Neural cell (in vitro differentiated cells): ENCODE measurements at regions not wholly inside any gene's neighbourhood (a gene's known extent, or its start where the extent isn't known, plus 50 kb on each side); places are given as distances from the start of the nearest gene placed in this dataset.

Experiments used
- H2AFZ ChIP-seq: fragments of 200-600, 300-800 bp; sonication (generic), shearing (Covaris generic); 2 replicates; pipeline ENCODE4 v1.6.0; 2014; ENCODE audit warnings: low read depth, mild to moderate bottlenecking, antibody characterized with exemption, low read length, moderate library complexity
- H3F3A ChIP-seq: fragments of 200-600 bp; shearing (Covaris generic); 2 replicates; pipeline ENCODE4 v1.6.1; 2016; ENCODE audit warnings: mild to moderate bottlenecking, moderate library complexity, mixed read lengths, antibody characterized with exemption, low read length; ENCODE audit not compliant: insufficient read depth, poor library complexity, severe bottlenecking
- H3K27ac ChIP-seq: fragments of 200-600, 300-800 bp; sonication (generic), shearing (Covaris generic); 2 replicates; pipeline ENCODE4 v1.5.1; 2014; ENCODE audit warnings: mild to moderate bottlenecking, low read length, moderate library complexity
- H3K27me3 ChIP-seq: fragments of 300-800, 200-600 bp; sonication (generic), shearing (Covaris generic); 2 replicates; pipeline ENCODE4 v1.6.0; 2014; ENCODE audit warnings: mild to moderate bottlenecking, low read depth, low read length, moderate library complexity; ENCODE audit not compliant: insufficient read depth
- H3K36me3 ChIP-seq: fragments of 300-800, 200-600 bp; sonication (generic), shearing (Covaris generic); 2 replicates; pipeline ENCODE4 v1.5.1; 2014; ENCODE audit warnings: mild to moderate bottlenecking, antibody characterized with exemption, low read length, moderate library complexity; ENCODE audit not compliant: insufficient read depth
- H3K4me2 ChIP-seq: fragments of 300-800, 200-600 bp; sonication (generic), shearing (Covaris generic); 2 replicates; pipeline ENCODE4 v1.6.0; 2014; ENCODE audit warnings: mild to moderate bottlenecking, low read length
- H3K4me3 ChIP-seq: fragments of 300-800, 200-600 bp; sonication (generic), shearing (Covaris generic); 2 replicates; pipeline ENCODE4 v1.5.1; 2014; ENCODE audit warnings: mild to moderate bottlenecking, low read length, moderate library complexity
- H3K79me2 ChIP-seq: fragments of 200-600 bp; shearing (Covaris generic); replicated peaks from 2 replicates; pipeline ENCODE4 v1.6.0; 2014; ENCODE audit warnings: mild to moderate bottlenecking, low read length, moderate library complexity; ENCODE audit not compliant: insufficient read depth
- H3K9ac ChIP-seq: fragments of 300-800, 200-600 bp; sonication (generic), shearing (Covaris generic); 2 replicates; pipeline ENCODE4 v1.6.1; 2016; ENCODE audit warnings: mild to moderate bottlenecking, low read length, mixed read lengths
- H3K9me2 ChIP-seq: fragments of 200-600 bp; shearing (Covaris generic); 2 replicates; pipeline ENCODE4 v1.6.1; 2016; ENCODE audit warnings: mild to moderate bottlenecking, low read length, mixed read lengths; ENCODE audit not compliant: insufficient read depth
- H3K9me3 ChIP-seq: fragments of 200-600, 300-800 bp; sonication (generic), shearing (Covaris generic); 2 replicates; pipeline ENCODE4 v1.6.1; 2016; ENCODE audit warnings: mild to moderate bottlenecking, mixed run types, low read length, moderate library complexity, mixed read lengths
- H4K20me1 ChIP-seq: fragments of 200-600 bp; shearing (Covaris generic); 2 replicates; pipeline ENCODE4 v1.6.1; 2016; ENCODE audit warnings: mild to moderate bottlenecking, mixed run types; ENCODE audit not compliant: insufficient read depth
- CTCF ChIP-seq: fragments of 450-650 bp; IDR thresholded peaks from 2 replicates; pipeline ENCODE4 v1.5.1; 2014; ENCODE audit warnings: antibody characterized with exemption, mild to moderate bottlenecking, moderate library complexity; ENCODE audit not compliant: poor library complexity, severe bottlenecking
- EP300 ChIP-seq: fragments of 450-650 bp; conservative IDR thresholded peaks from 2 replicates; pipeline ENCODE4 v1.6.1; 2014; ENCODE audit warnings: antibody characterized with exemption, mild to moderate bottlenecking, moderate library complexity; ENCODE audit not compliant: poor library complexity, severe bottlenecking
- EZH2 ChIP-seq: fragments of 200-600, 300-800 bp; shearing (Covaris generic), sonication (generic); IDR thresholded peaks from 2 replicates; pipeline ENCODE4 v1.6.1; 2014; ENCODE audit warnings: antibody characterized with exemption, low read length, borderline replicate concordance, mild to moderate bottlenecking; ENCODE audit not compliant: insufficient read depth, poor library complexity, severe bottlenecking
- MXI1 ChIP-seq: fragments of 450-650 bp; conservative IDR thresholded peaks from 2 replicates; pipeline ENCODE4 v1.6.1; 2014; ENCODE audit warnings: antibody characterized with exemption, mild to moderate bottlenecking; ENCODE audit not compliant: poor library complexity, severe bottlenecking
- POLR2AphosphoS5 ChIP-seq: IDR thresholded peaks from 2 replicates; pipeline ENCODE4 v1.6.1; 2012
- RAD21 ChIP-seq: fragments of 450-650 bp; conservative IDR thresholded peaks from 2 replicates; pipeline ENCODE4 v1.6.1; 2014; ENCODE audit warnings: antibody characterized with exemption, mild to moderate bottlenecking, moderate library complexity
- REST ChIP-seq: IDR thresholded peaks from 2 replicates; pipeline ENCODE4 v1.6.1; 2012; ENCODE audit warnings: borderline replicate concordance
- SMC3 ChIP-seq: fragments of 450-650 bp; conservative IDR thresholded peaks from 2 replicates; pipeline ENCODE4 v1.6.1; 2014; ENCODE audit warnings: antibody characterized with exemption, mild to moderate bottlenecking, moderate library complexity; ENCODE audit not compliant: poor library complexity
- TAF1 ChIP-seq: IDR thresholded peaks from 2 replicates; pipeline ENCODE4 v1.6.1; 2012; ENCODE audit warnings: low read depth

- Histone ChIP-seq H3K27ac (no peak overlapping the region), H3K4me3 (no peak overlapping the region)
Observed at GRCh38 chr4:144592264-144592663, 53.7 kb upstream of the HHIP start.

GRCh38 chr4:144594471-144594986, 51.4 kb upstream of the HHIP start:
- H3K9me3 ChIP-seq: no peaks in the 10 kb centered on the region
- no peak overlapping the region for H3K4me3 ChIP-seq
- H3K79me2 ChIP-seq: no peaks in the 10 kb centered on the region
- H2AFZ ChIP-seq: no peak overlapping the region
- H3K9me2 ChIP-seq: no peaks in the 10 kb centered on the region
- no peak for TF ChIP-seq SMC3
- no peak for TF ChIP-seq REST
- TF ChIP-seq TAF1: no peak
- TF ChIP-seq EP300: no peak
- no peak for TF ChIP-seq EZH2
- no peak for TF ChIP-seq MXI1
- TF ChIP-seq RAD21: no peak
- no peak for TF ChIP-seq CTCF
- no peak for TF ChIP-seq POLR2AphosphoS5
- H3K36me3 ChIP-seq: no peaks in the 10 kb centered on the region
- no peak overlapping the region for H3K9ac ChIP-seq
- no peaks in the 10 kb centered on the region for H3K27me3 ChIP-seq
- H3K4me2 ChIP-seq: no peak overlapping the region
- H4K20me1 ChIP-seq: no peaks in the 10 kb centered on the region
- H3K27ac ChIP-seq: no peak overlapping the region
- no peaks in the 10 kb centered on the region for H3F3A ChIP-seq

More at GRCh38 chr4:144592264-144592663, 53.7 kb upstream of the HHIP start:
- H3K9me2 ChIP-seq: no peaks in the 10 kb centered on the region
- no peak overlapping the region for H2AFZ ChIP-seq
- H3F3A ChIP-seq: no peaks in the 10 kb centered on the region
- H3K79me2 ChIP-seq: no peaks in the 10 kb centered on the region
- TF ChIP-seq EZH2 (no peak), TAF1 (no peak), REST (no peak), RAD21 (no peak), EP300 (no peak), POLR2AphosphoS5 (no peak), SMC3 (no peak)
- H3K36me3 ChIP-seq: no peaks in the 10 kb centered on the region
- no peaks in the 10 kb centered on the region for H3K27me3 ChIP-seq
- no peaks in the 10 kb centered on the region for H4K20me1 ChIP-seq
- peaks cover 1% of the 10 kb centered on the region for H3K9me3 ChIP-seq
- H3K9ac ChIP-seq: no peak overlapping the region
- no peak overlapping the region for H3K4me2 ChIP-seq
